Osteocyte (in vitro differentiated cells): ENCODE measurements at regions not wholly inside any gene's neighbourhood (a gene's known extent, or its start where the extent isn't known, plus 50 kb on each side); places are given as distances from the start of the nearest gene placed in this dataset.

Source experiments
- DNase-seq: peaks from one replicate; pipeline ENCODE4 v3.0.0; 2021; ENCODE audit warnings: mixed read lengths; ENCODE audit not compliant: unreplicated experiment; ENCODE audit errors: extremely low spot score
- H3K27ac Mint-ChIP-seq: one replicate; pipeline ENCODE4 v1.8.0; 2021; ENCODE audit warnings: mild to moderate bottlenecking, mixed read lengths; ENCODE audit not compliant: unreplicated experiment
- H3K27me3 Mint-ChIP-seq: one replicate; pipeline ENCODE4 v1.8.0; 2021; ENCODE audit warnings: mixed read lengths; ENCODE audit not compliant: unreplicated experiment
- H3K36me3 Mint-ChIP-seq: one replicate; pipeline ENCODE4 v1.8.0; 2021; ENCODE audit warnings: mixed read lengths; ENCODE audit not compliant: unreplicated experiment
- H3K4me1 Mint-ChIP-seq: one replicate; pipeline ENCODE4 v1.8.0; 2021; ENCODE audit warnings: mixed read lengths; ENCODE audit not compliant: unreplicated experiment
- H3K4me3 Mint-ChIP-seq: one replicate; pipeline ENCODE4 v1.8.0; 2021; ENCODE audit warnings: mild to moderate bottlenecking, moderate library complexity, mixed read lengths; ENCODE audit not compliant: unreplicated experiment
- H3K9me3 Mint-ChIP-seq: one replicate; pipeline ENCODE4 v1.8.0; 2021; ENCODE audit warnings: mixed read lengths; ENCODE audit not compliant: unreplicated experiment
- CTCF ChIP-seq: fragments of 200-600 bp; sonication (generic); IDR thresholded peaks from 2 replicates; pipeline ENCODE4 v1.5.0; 2021; ENCODE audit warnings: antibody characterized with exemption, mild to moderate bottlenecking, moderate library complexity

GRCh38 chr3:79542-79941 is 117.0 kb upstream of the CHL1 start:
- Mint-ChIP-seq H3K4me1 (no peaks in the 10 kb centered on the region), H3K27ac (no peak overlapping the region), H3K4me3 (no peak overlapping the region), H3K9me3 (peaks cover 16% of the 10 kb centered on the region), H3K27me3 (no peaks in the 10 kb centered on the region), H3K36me3 (no peaks in the 10 kb centered on the region)
- no peak for TF ChIP-seq CTCF
- no peak for DNase-seq

- Mint-ChIP-seq H3K27ac (no peak overlapping the region), H3K36me3 (no peaks in the 10 kb centered on the region), H3K4me1 (no peaks in the 10 kb centered on the region), H3K4me3 (no peak overlapping the region), H3K27me3 (no peaks in the 10 kb centered on the region), H3K9me3 (peaks cover 16% of the 10 kb centered on the region)
- DNase-seq: no peak
- no peak for TF ChIP-seq CTCF
Observed at GRCh38 chr3:82508-82907, 114.1 kb upstream of the CHL1 start.

- Mint-ChIP-seq H3K27ac (no peak overlapping the region), H3K4me1 (no peaks in the 10 kb centered on the region), H3K9me3 (peaks cover 16% of the 10 kb centered on the region), H3K4me3 (no peak overlapping the region), H3K27me3 (no peaks in the 10 kb centered on the region), H3K36me3 (no peaks in the 10 kb centered on the region)
- TF ChIP-seq CTCF: no peak
- no peak for DNase-seq
Observed at GRCh38 chr3:83096-83495, 113.5 kb upstream of the CHL1 start.

DNA sequence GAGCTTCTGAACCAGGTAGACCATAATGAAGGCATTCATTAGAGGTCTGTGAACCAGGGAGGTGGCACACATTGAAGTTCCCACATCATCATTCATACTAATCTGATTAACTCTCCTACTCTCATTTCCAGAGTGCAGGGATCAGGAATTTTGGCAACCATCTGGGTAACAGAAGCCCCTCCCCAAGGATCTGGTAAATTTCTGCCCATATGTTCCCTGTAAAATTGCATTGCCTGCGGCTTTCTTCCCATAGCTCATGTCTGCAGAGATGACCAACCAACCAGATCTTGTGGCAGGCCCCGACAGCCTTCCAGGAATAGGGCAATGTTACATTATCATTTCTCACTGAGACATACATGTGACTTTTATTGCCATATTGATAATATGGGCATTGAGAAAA is 111.4 kb upstream of the CHL1 start:
- no peak for TF ChIP-seq CTCF
- H3K27ac Mint-ChIP-seq: no peak overlapping the region
- H3K27me3 Mint-ChIP-seq: no peaks in the 10 kb centered on the region
- H3K4me3 Mint-ChIP-seq: no peak overlapping the region
- DNase-seq: no peak
- H3K4me1 Mint-ChIP-seq: no peaks in the 10 kb centered on the region
- H3K36me3 Mint-ChIP-seq: no peaks in the 10 kb centered on the region
- H3K9me3 Mint-ChIP-seq: peaks cover 5% of the 10 kb centered on the region

GRCh38 chr3:88267-88666 is 108.3 kb upstream of the CHL1 start:
- H3K27me3 Mint-ChIP-seq: no peaks in the 10 kb centered on the region
- H3K27ac Mint-ChIP-seq: no peak overlapping the region
- no peaks in the 10 kb centered on the region for H3K36me3 Mint-ChIP-seq
- no peaks in the 10 kb centered on the region for H3K9me3 Mint-ChIP-seq
- H3K4me1 Mint-ChIP-seq: no peaks in the 10 kb centered on the region
- H3K4me3 Mint-ChIP-seq: no peak overlapping the region
- DNase-seq: no peak
- no peak for TF ChIP-seq CTCF
